Tibial nerve (tissue), 4 donors: ENCODE measurements at regions not wholly inside any gene's neighbourhood (a gene's known extent, or its start where the extent isn't known, plus 50 kb on each side); places are given as distances from the start of the nearest gene placed in this dataset.

ENCODE experiments used
- DNase-seq, 2 donors: peaks; one replicate each; pipeline ENCODE4 v3.0.0-alpha.2; 2019; ENCODE audit warnings: low spot score in 2 of 2
- H3K27ac ChIP-seq, 4 donors: fragments of 200-600 bp; sonication (generic) in 3 of 4; one replicate each; pipeline ENCODE4 v1.5.1; 2017 to 2019; ENCODE audit warnings: mild to moderate bottlenecking in 1 of 4
- H3K27me3 ChIP-seq, 2 donors: fragments of 200-600 bp; sonication (generic) in 1 of 2; one replicate each; pipeline versions ENCODE4 v1.5.1 to v1.6.0; 2017 to 2019
- H3K36me3 ChIP-seq, 3 donors: fragments of 200-600 bp; sonication (generic); one replicate each; pipeline ENCODE4 v1.5.1; 2018 to 2019
- H3K4me1 ChIP-seq, 4 donors: fragments of 200-600 bp; sonication (generic) in 3 of 4; one replicate each; pipeline ENCODE4 v1.5.1; 2017 to 2019
- H3K4me3 ChIP-seq, 4 donors: fragments of 200-600 bp; sonication (generic) in 3 of 4; one replicate each; pipeline ENCODE4 v1.5.1; 2017 to 2019; ENCODE audit warnings: mild to moderate bottlenecking in 1 of 4, moderate library complexity in 1 of 4
- H3K9me3 ChIP-seq, 4 donors: fragments of 200-600 bp; sonication (generic) in 3 of 4; one replicate each; pipeline ENCODE4 v1.5.1; 2017 to 2019
- EP300 ChIP-seq, 2 donors: sonication (generic); formaldehyde crosslinking; IDR thresholded peaks; one replicate each; pipeline ENCODE4 v1.6.1; 2017; ENCODE audit warnings: antibody characterized with exemption in 2 of 2, mild to moderate bottlenecking in 1 of 2
- POLR2A ChIP-seq, 2 donors: fragments of 450-650 bp; IDR thresholded peaks; one replicate each; pipeline ENCODE4 v1.6.1; 2017; ENCODE audit warnings: antibody characterized with exemption in 2 of 2, mild to moderate bottlenecking in 2 of 2, moderate library complexity in 2 of 2
- WGBS, 2 donors: methylation state at CpG; one replicate each; pipeline ENCODE4 v1.1.5; 2018; 5-methylcytosine and 5-hydroxymethylcytosine counted together
- TF ChIP-seq, protein P1 (sequence below), 5 experiments: fragments of 200-600 bp in 3 of 5; fragments of 450-650 bp in 2 of 5; sonication (generic) in 3 of 5; IDR thresholded peaks; one replicate each; pipeline ENCODE4 v1.5.1; 2016 to 2019; ENCODE audit warnings: antibody characterized with exemption in 5 of 5, mild to moderate bottlenecking in 3 of 5, moderate library complexity in 2 of 5

GRCh38 chr4:181234951-181235680, 1008.1 kb upstream of the TENM3 start:
- Histone ChIP-seq H3K9me3 (no peaks in the 10 kb centered on the region), H3K36me3 (no peaks in the 10 kb centered on the region), H3K4me3 (no peak overlapping the region), H3K4me1 (no peaks in the 10 kb centered on the region), H3K27me3 (no peaks in the 10 kb centered on the region), H3K27ac (no peak overlapping the region)
- TF ChIP-seq EP300 (IDR thresholded peaks at IDR 0.05) (no peak), POLR2A (IDR thresholded peaks at IDR 0.05) (no peak)
- TF ChIP-seq, protein P1, sequence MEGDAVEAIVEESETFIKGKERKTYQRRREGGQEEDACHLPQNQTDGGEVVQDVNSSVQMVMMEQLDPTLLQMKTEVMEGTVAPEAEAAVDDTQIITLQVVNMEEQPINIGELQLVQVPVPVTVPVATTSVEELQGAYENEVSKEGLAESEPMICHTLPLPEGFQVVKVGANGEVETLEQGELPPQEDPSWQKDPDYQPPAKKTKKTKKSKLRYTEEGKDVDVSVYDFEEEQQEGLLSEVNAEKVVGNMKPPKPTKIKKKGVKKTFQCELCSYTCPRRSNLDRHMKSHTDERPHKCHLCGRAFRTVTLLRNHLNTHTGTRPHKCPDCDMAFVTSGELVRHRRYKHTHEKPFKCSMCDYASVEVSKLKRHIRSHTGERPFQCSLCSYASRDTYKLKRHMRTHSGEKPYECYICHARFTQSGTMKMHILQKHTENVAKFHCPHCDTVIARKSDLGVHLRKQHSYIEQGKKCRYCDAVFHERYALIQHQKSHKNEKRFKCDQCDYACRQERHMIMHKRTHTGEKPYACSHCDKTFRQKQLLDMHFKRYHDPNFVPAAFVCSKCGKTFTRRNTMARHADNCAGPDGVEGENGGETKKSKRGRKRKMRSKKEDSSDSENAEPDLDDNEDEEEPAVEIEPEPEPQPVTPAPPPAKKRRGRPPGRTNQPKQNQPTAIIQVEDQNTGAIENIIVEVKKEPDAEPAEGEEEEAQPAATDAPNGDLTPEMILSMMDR (IDR thresholded peaks at IDR 0.05): no peak
- no peak for DNase-seq
- 59 to 70% methylated on average over 13 of the region's 13 CpGs for WGBS, 2 donors

GRCh38 chr4:181245326-181245725, 997.9 kb upstream of the TENM3 start:
- H3K9me3 ChIP-seq: no peaks in the 10 kb centered on the region
- WGBS, 2 donors: 92 to 93% methylated on average over 6 of the region's 6 CpGs

GRCh38 chr4:181249031-181249430, 994.2 kb upstream of the TENM3 start:
- Histone ChIP-seq H3K4me1 (no peaks in the 10 kb centered on the region), H3K27ac (no peak overlapping the region), H3K27me3 (no peaks in the 10 kb centered on the region), H3K4me3 (no peak overlapping the region), H3K9me3 (no peaks in the 10 kb centered on the region), H3K36me3 (no peaks in the 10 kb centered on the region)
- TF ChIP-seq POLR2A (IDR thresholded peaks at IDR 0.05): no peak
- TF ChIP-seq, protein P1 (IDR thresholded peaks at IDR 0.05): no peak
- TF ChIP-seq EP300 (IDR thresholded peaks at IDR 0.05): no peak
- no peak for DNase-seq
- WGBS, 2 donors: 73 to 85% methylated on average over 4 of the region's 4 CpGs

More at GRCh38 chr4:181245326-181245725, 997.9 kb upstream of the TENM3 start:
- Histone ChIP-seq H3K27me3 (no peaks in the 10 kb centered on the region), H3K27ac (no peak overlapping the region), H3K4me3 (no peak overlapping the region), H3K4me1 (no peaks in the 10 kb centered on the region), H3K36me3 (no peaks in the 10 kb centered on the region)
- DNase-seq: no peak
- TF ChIP-seq, protein P1 (IDR thresholded peaks at IDR 0.05): no peak
- no peak for TF ChIP-seq POLR2A (IDR thresholded peaks at IDR 0.05)
- no peak for TF ChIP-seq EP300 (IDR thresholded peaks at IDR 0.05)

DNA sequence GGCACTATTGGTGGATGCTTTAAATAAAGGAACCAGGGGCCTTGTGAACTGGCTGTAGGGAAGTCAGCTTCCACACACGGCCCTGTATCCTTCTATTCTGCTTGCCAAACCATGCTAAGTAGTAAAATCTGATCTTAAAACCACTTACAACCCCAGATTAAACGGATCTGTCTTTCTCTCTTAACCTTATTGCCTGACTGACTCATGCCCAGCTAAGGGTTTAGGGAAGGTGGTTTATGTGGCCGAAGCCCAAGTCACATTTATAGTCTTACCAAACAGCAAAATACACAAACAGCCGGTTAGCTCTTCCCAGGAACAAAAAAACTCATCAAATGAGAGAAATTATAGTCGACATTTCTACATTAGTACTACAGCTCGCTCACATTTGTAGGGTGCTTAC, 988.4 kb upstream of the TENM3 start:
- TF ChIP-seq, protein P1 (IDR thresholded peaks at IDR 0.05): no peak
- TF ChIP-seq EP300 (IDR thresholded peaks at IDR 0.05): no peak
- TF ChIP-seq POLR2A (IDR thresholded peaks at IDR 0.05): no peak
- no peaks in the 10 kb centered on the region for H3K36me3 ChIP-seq
- H3K27ac ChIP-seq: no peak overlapping the region
- peaks cover 0 to 4% (median 0%) of the 10 kb centered on the region in 4 donors for H3K9me3 ChIP-seq
- WGBS, 2 donors: 70 to 71% methylated on average over 6 of the region's 6 CpGs
- H3K27me3 ChIP-seq: no peaks in the 10 kb centered on the region
- DNase-seq: no peak
- H3K4me3 ChIP-seq: no peak overlapping the region
- H3K4me1 ChIP-seq: no peaks in the 10 kb centered on the region

- Histone ChIP-seq H3K36me3 (no peaks in the 10 kb centered on the region), H3K9me3 (peaks cover 0 to 4% (median 0%) of the 10 kb centered on the region in 4 donors), H3K27me3 (no peaks in the 10 kb centered on the region), H3K4me3 (no peak overlapping the region), H3K4me1 (no peaks in the 10 kb centered on the region), H3K27ac (no peak overlapping the region)
- no peak for DNase-seq
- WGBS, 2 donors: 6 to 7% methylated on average over 2 of the region's 2 CpGs
- no peak for TF ChIP-seq EP300 (IDR thresholded peaks at IDR 0.05)
- TF ChIP-seq POLR2A (IDR thresholded peaks at IDR 0.05): no peak
- TF ChIP-seq, protein P1 (IDR thresholded peaks at IDR 0.05): no peak
Observed at GRCh38 chr4:181258569-181258968, 984.6 kb upstream of the TENM3 start.
